ENCODE measurements at regions not wholly inside any gene's neighbourhood (a gene's known extent, or its start where the extent isn't known, plus 50 kb on each side); places are given as distances from the start of the nearest gene placed in this dataset.

DNA sequence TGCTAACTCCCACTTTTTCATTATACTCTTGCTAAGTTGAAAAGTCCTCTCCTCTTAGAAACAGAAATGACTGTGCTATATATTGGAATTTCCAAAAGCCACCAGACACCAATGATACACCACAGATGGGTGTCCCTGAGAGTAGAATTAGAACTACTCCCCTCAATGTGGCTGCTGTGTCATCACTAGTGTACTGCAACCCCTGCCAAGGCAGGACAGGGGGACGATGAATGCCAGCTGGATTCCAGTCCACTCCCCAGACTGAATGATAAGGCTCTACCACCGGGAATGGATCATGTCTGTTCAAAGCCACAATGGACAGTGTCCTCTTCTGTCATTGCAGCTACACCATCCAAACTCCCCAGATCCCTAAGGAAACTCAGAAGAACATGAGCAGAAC, 69.7 kb upstream of the EDNRB start:
- TF ChIP-seq, protein P1, sequence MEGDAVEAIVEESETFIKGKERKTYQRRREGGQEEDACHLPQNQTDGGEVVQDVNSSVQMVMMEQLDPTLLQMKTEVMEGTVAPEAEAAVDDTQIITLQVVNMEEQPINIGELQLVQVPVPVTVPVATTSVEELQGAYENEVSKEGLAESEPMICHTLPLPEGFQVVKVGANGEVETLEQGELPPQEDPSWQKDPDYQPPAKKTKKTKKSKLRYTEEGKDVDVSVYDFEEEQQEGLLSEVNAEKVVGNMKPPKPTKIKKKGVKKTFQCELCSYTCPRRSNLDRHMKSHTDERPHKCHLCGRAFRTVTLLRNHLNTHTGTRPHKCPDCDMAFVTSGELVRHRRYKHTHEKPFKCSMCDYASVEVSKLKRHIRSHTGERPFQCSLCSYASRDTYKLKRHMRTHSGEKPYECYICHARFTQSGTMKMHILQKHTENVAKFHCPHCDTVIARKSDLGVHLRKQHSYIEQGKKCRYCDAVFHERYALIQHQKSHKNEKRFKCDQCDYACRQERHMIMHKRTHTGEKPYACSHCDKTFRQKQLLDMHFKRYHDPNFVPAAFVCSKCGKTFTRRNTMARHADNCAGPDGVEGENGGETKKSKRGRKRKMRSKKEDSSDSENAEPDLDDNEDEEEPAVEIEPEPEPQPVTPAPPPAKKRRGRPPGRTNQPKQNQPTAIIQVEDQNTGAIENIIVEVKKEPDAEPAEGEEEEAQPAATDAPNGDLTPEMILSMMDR (conservative IDR thresholded peaks at IDR 0.05 in 1 of 2, IDR thresholded peaks at IDR 0.05 in 1 of 2; ENCODE audit: low read depth in 1 of 2, low read length in 2 of 2) = no peak
- no peak for TF ChIP-seq EZH2 (IDR thresholded peaks at IDR 0.05; ENCODE audit: low read length, missing control alignments)

All from fibroblast of lung (primary cell).